GM13977 (cell line): ENCODE measurements at regions not wholly inside any gene's neighbourhood (a gene's known extent, or its start where the extent isn't known, plus 50 kb on each side); places are given as distances from the start of the nearest gene placed in this dataset.
"Not testable (repeated sequence)": the region's sequence is repeated elsewhere in the genome, so short reads cannot be mapped to it uniquely, and the experiment has no call there.

Experiments used
- DNase-seq: peaks from one replicate; pipeline ENCODE4 v3.0.0; 2012; ENCODE audit warnings: low spot score
- in situ Hi-C: fragments of 300-500 bp; cut with MboI; formaldehyde crosslinking; loops from one replicate; pipeline ENCODE4 v1.12.0; 2022; ENCODE audit warnings: low sequenced_read_pairs, low pct_unique_long_range_greater_than_20kb, mixed read lengths, inconsistent platforms; ENCODE audit not compliant: unreplicated experiment
- TF ChIP-seq, protein P1 (sequence below): IDR thresholded peaks from 2 replicates; pipeline ENCODE4 v1.5.1; 2012; ENCODE audit warnings: mild to moderate bottlenecking, control low read depth; ENCODE audit not compliant: insufficient read depth; ENCODE audit errors: extremely low read depth, missing control alignments

DNA sequence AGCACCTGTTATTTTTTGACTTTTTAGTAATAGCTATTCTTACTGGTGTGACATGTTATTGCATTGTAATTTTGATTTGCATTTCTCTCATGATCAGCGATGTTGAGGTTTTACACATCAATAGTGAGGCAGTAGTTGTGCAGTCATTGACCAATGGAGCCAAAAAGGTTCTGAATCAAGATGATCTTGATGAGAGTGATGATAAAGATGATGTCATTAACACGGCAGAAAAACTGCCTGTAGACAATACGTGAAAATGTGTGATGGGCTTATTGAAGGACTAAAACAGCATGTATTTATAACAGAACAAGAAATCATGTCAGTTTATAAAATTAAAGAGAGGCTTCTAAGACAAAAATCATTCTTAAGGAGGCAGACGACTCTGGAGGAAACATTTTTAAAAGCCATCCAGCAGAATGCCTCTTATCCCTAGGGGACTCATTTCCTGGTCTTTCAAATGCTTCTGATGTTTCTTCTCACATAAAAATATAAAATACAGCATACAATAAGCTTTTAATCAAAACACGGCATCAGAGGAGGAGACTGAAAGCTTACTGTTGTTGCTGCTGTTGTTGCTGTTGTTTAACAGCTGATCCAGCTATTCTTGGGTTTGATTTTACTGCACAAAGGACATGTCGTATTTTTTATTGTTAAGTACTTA is 400.3 kb downstream of the LTN1 start:
- no peak for DNase-seq

DNA sequence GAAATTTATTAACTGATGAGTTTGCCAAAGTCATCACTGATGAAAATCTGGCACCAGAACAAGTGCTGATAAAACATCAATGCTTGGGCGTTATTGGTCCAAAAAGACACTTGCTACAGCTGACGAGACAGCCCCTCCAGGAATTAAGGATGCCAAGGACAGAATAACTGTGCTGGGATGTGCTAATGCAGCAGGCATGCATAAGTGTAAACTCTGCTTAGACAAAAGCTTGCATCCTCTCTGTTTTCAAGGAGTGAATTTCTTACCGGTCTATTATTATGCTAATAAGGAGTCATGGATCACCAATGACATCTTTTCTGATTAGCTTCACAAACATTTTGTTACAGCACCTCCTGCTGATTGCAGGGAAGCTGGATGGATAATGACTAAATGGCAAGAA is 402.0 kb downstream of the LTN1 start:
- DNase-seq: no peak
- in situ Hi-C loops: no loop called here
- TF ChIP-seq, protein P1, sequence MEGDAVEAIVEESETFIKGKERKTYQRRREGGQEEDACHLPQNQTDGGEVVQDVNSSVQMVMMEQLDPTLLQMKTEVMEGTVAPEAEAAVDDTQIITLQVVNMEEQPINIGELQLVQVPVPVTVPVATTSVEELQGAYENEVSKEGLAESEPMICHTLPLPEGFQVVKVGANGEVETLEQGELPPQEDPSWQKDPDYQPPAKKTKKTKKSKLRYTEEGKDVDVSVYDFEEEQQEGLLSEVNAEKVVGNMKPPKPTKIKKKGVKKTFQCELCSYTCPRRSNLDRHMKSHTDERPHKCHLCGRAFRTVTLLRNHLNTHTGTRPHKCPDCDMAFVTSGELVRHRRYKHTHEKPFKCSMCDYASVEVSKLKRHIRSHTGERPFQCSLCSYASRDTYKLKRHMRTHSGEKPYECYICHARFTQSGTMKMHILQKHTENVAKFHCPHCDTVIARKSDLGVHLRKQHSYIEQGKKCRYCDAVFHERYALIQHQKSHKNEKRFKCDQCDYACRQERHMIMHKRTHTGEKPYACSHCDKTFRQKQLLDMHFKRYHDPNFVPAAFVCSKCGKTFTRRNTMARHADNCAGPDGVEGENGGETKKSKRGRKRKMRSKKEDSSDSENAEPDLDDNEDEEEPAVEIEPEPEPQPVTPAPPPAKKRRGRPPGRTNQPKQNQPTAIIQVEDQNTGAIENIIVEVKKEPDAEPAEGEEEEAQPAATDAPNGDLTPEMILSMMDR: no peak

More for the DNA sequence above, 400.3 kb downstream of the LTN1 start:
- in situ Hi-C loops: no loop called here
- TF ChIP-seq, protein P1: no peak

DNA sequence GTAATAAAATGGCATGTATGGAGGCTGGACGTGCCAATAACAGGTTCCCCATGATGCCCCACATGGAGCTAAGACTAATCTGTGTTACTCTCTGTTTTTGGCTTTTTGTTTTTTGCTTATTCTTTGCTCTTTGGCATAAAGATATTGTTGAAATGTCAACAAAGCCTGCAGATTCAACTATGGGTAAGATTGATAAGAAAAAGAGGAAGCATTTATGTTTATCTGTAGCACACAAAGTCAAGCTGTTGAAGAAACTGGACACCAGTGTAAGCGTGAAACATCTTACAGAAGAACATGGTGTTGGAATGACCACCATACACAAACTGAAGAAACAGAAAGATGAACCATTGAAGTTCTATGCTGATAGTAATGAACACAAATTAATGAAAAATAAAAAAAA is 402.7 kb downstream of the LTN1 start:
- DNase-seq: no peak
- TF ChIP-seq, protein P1: no peak
- in situ Hi-C loops: no loop called here

DNA sequence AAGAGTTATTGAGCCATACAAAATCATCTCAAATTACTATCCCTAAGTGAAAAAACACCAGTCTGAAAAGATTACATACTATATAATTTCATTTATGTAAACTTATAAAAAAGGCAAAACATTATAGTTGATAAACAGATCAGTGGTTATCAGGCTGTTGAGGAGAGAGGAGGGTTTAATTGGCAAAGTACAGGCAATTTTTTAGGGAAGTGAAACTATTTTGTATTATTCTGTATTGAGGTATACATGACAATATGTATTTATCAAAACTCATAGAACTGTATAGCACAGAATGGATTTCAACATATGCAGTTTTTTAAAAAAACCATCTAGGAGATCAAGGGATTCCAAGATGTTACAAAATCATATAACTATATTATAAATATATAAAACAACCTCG is 403.7 kb downstream of the LTN1 start:
- DNase-seq: no peak
- in situ Hi-C loops: no loop called here
- TF ChIP-seq, protein P1: no peak

DNA sequence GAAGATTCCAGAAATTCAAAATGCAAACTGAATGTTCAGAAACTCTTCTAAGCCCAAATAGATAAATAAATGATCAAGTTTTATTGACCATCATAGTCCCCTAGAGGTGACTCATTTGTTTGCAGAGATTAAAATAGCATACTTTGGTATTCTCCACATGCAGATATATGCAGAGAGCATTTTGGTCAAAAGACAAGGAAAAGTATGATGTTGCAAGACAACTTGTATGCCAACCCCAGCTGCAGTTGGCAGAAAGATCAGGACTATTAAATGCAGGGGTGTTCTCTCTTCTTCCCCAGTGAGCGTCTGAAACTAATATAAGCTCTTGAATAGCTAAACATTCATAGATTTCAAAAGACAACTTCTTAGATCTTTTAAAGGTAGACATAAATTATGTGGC is 404.9 kb downstream of the LTN1 start:
- TF ChIP-seq, protein P1: no peak
- DNase-seq: no peak
- in situ Hi-C loops: no loop called here

DNA sequence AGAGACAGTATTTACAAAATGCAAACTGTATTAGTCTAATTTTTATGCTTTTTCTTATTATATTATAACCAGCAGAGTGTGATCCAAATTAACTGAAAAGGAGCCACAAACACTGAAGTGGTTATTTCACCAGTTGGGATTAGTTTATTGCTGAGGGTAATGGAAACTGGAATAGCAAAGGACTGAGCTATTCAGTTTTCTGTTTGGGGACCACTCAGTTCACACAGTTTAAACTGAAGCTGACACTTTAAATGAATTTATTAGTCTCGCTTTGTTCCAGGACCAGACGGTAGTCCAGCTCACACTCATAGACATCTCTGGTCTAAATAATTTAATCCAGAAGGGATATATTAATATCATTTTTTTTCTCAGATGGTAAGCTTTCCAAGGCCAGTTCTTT is 410.7 kb downstream of the LTN1 start:
- TF ChIP-seq, protein P1: no peak
- no peak for DNase-seq
- in situ Hi-C loops: no loop called here

DNA sequence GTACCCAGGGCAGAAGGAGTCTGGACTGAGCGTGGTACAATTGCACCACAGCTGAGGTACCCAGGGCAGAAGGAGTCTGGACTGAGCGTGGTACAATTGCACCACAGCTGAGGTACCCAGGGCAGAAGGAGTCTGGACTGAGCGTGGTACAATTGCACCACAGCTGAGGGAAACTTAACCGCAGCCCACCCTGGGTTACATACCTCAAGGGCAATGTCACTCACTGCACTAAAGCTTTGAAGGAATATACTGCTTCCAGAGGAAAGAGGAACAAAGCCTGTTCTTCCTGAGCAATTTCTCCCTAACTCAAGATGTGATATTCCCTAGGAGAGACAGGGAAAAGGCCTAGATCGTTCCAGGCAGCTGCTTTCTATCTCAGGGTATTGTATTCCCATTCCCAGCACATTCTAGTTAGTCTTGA is 411.4 kb downstream of the LTN1 start:
- DNase-seq, in situ Hi-C loops: not testable (repeated sequence)
